WTC11 (cell line): ENCODE measurements at regions not wholly inside any gene's neighbourhood (a gene's known extent, or its start where the extent isn't known, plus 50 kb on each side); places are given as distances from the start of the nearest gene placed in this dataset.
"Not testable (repeated sequence)": the region's sequence is repeated elsewhere in the genome, so short reads cannot be mapped to it uniquely, and the experiment has no call there.

ENCODE experiments used
- CREB1 ChIP-seq: sonication (generic); formaldehyde crosslinking; IDR thresholded peaks from 2 replicates; pipeline ENCODE4 v1.8.0; 2023; ENCODE audit warnings: mild to moderate bottlenecking, missing genetic modification reagents
- FOXK1 ChIP-seq: sonication (generic); formaldehyde crosslinking; IDR thresholded peaks from 2 replicates; pipeline ENCODE4 v1.8.0; 2022; ENCODE audit warnings: mild to moderate bottlenecking, moderate library complexity, missing genetic modification reagents
- FOXP1 ChIP-seq: sonication (generic); formaldehyde crosslinking; IDR thresholded peaks from 2 replicates; pipeline ENCODE4 v1.8.0; 2022; ENCODE audit warnings: missing genetic modification reagents, mild to moderate bottlenecking, moderate library complexity, borderline replicate concordance
- JUN ChIP-seq: sonication (generic); formaldehyde crosslinking; IDR thresholded peaks from 2 replicates; pipeline ENCODE4 v1.8.0; 2023; ENCODE audit warnings: mild to moderate bottlenecking, missing genetic modification reagents
- ZNF423 ChIP-seq: fragments of 250-450 bp; sonication (Bioruptor Pico); IDR thresholded peaks from 2 replicates; pipeline ENCODE4 v2.1.2; 2022; ENCODE audit warnings: mild to moderate bottlenecking, moderate library complexity
- TF ChIP-seq, protein P1 (sequence below): sonication (generic); formaldehyde crosslinking; IDR thresholded peaks from 2 replicates; pipeline ENCODE4 v1.8.0; 2022; ENCODE audit warnings: mild to moderate bottlenecking, missing genetic modification reagents
- TF ChIP-seq, protein P2 (sequence below): fragments of 200-600 bp; IDR thresholded peaks from 2 replicates; pipeline ENCODE4 v1.8.0; 2022; ENCODE audit warnings: antibody characterized with exemption

DNA sequence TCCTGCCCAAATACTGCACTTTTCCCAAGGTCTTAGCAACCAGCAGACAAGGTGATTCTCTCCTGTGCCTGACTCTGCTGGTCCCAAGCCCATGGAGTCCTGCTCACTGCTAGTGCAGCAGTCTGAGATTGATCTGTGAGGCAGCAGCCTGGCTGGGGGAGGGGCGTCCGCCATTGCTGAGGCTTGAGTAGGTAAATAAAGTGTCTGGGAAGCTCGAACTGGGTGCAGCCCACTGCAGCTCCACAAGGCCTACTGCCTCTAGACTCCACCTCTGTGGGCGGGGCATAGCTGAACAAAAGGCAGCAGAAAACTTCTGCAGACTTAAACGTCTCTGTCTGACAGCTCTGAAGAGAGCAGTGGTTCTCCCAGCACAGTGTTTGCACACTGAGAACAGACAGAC is 258.7 kb downstream of the ABCC12 start:
- TF ChIP-seq, protein P1, sequence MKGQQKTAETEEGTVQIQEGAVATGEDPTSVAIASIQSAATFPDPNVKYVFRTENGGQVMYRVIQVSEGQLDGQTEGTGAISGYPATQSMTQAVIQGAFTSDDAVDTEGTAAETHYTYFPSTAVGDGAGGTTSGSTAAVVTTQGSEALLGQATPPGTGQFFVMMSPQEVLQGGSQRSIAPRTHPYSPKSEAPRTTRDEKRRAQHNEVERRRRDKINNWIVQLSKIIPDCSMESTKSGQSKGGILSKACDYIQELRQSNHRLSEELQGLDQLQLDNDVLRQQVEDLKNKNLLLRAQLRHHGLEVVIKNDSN (CRISPR knock-in tag), result not testable (repeated sequence)
- not testable (repeated sequence) for TF ChIP-seq FOXP1, JUN, ZNF423, FOXK1, CREB1
- TF ChIP-seq, protein P2, sequence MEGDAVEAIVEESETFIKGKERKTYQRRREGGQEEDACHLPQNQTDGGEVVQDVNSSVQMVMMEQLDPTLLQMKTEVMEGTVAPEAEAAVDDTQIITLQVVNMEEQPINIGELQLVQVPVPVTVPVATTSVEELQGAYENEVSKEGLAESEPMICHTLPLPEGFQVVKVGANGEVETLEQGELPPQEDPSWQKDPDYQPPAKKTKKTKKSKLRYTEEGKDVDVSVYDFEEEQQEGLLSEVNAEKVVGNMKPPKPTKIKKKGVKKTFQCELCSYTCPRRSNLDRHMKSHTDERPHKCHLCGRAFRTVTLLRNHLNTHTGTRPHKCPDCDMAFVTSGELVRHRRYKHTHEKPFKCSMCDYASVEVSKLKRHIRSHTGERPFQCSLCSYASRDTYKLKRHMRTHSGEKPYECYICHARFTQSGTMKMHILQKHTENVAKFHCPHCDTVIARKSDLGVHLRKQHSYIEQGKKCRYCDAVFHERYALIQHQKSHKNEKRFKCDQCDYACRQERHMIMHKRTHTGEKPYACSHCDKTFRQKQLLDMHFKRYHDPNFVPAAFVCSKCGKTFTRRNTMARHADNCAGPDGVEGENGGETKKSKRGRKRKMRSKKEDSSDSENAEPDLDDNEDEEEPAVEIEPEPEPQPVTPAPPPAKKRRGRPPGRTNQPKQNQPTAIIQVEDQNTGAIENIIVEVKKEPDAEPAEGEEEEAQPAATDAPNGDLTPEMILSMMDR, result not testable (repeated sequence)
